Testis (tissue), 2 donors: ENCODE measurements at regions not wholly inside any gene's neighbourhood (a gene's known extent, or its start where the extent isn't known, plus 50 kb on each side); places are given as distances from the start of the nearest gene placed in this dataset.

Experiments
- DNase-seq: peaks from one replicate; pipeline ENCODE4 v3.0.0-alpha.2; 2019
- H3K27ac ChIP-seq, 2 donors: fragments of 200-600 bp; sonication (generic); one replicate each; pipeline ENCODE4 v1.5.1; 2019
- H3K27me3 ChIP-seq: fragments of 200-600 bp; sonication (generic); one replicate; pipeline ENCODE4 v1.5.1; 2019
- H3K36me3 ChIP-seq: fragments of 200-600 bp; sonication (generic); one replicate; pipeline ENCODE4 v1.5.1; 2017; ENCODE audit warnings: low read depth; ENCODE audit errors: missing control alignments
- H3K4me1 ChIP-seq: fragments of 200-600 bp; sonication (generic); one replicate; pipeline ENCODE4 v1.5.1; 2019
- H3K4me3 ChIP-seq, 2 donors: fragments of 200-600 bp; sonication (generic); one replicate each; pipeline ENCODE4 v1.5.1; 2017 to 2019
- H3K9me3 ChIP-seq: fragments of 200-600 bp; sonication (generic); one replicate; pipeline ENCODE4 v1.5.1; 2017
- CTCF ChIP-seq, 3 experiments: fragments of 450-650 bp in 2 of 3; fragments of 200-600 bp in 1 of 3; sonication (generic) in 1 of 3; IDR thresholded peaks; one replicate each; pipeline ENCODE4 v1.5.1; 2016 to 2019; ENCODE audit warnings: antibody characterized with exemption in 3 of 3, mild to moderate bottlenecking in 2 of 3, moderate library complexity in 1 of 3
- POLR2A ChIP-seq: fragments of 450-650 bp; IDR thresholded peaks from one replicate; pipeline ENCODE4 v1.6.1; 2017; ENCODE audit warnings: antibody characterized with exemption, mild to moderate bottlenecking, moderate library complexity
- WGBS, 2 donors: methylation state at CpG; one replicate each; pipeline ENCODE4 v1.1.5; 2018; 5-methylcytosine and 5-hydroxymethylcytosine counted together
- intact Hi-C: fragments of 100-400 bp; cut with DNase I; formaldehyde crosslinking; loops from one replicate; pipeline ENCODE4 v1.15.1; 2023; ENCODE audit warnings: low total_unique reads

- intact Hi-C loops = no loop called here
- no peaks in the 10 kb centered on the region for H3K36me3 ChIP-seq
- 84 to 91% methylated on average over 13 of the region's 13 CpGs for WGBS, 2 donors
Observed at GRCh38 chr10:128422190-128422589, 296.0 kb upstream of the MKI67 start.

DNA sequence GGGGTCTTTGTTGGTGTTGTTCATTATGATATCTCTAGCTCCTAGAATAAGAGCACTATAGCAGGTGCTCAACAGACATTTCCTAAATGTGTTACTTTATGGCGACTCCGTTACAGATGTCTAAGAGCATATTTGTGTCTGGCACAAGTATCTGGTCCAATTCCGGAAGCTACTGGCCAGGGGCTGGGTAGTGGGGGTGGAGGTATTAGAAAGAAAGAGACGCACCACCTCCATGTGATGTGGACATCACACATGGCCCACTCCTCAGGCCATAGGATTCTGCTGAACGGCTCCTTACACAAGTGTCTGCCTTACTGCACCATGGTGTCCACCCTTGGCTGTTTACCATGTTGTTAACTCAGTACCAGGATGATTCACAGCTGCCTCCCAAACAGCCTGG, 296.8 kb upstream of the MKI67 start:
- 86 to 87% methylated on average over 4 to 5 of the region's 5 CpGs for WGBS, 2 donors
- no peak for DNase-seq
- Histone ChIP-seq H3K36me3 (no peaks in the 10 kb centered on the region), H3K4me1 (no peaks in the 10 kb centered on the region), H3K27ac (no peak overlapping the region), H3K27me3 (no peaks in the 10 kb centered on the region), H3K9me3 (no peaks in the 10 kb centered on the region), H3K4me3 (no peak overlapping the region)
- intact Hi-C loops = no loop called here
- no peak for TF ChIP-seq POLR2A
- TF ChIP-seq CTCF (IDR thresholded peaks at IDR 0.05) = no peak

More at GRCh38 chr10:128422190-128422589, 296.0 kb upstream of the MKI67 start:
- Histone ChIP-seq H3K27ac (no peak overlapping the region), H3K27me3 (no peaks in the 10 kb centered on the region), H3K4me3 (no peak overlapping the region), H3K9me3 (no peaks in the 10 kb centered on the region), H3K4me1 (no peaks in the 10 kb centered on the region)
- DNase-seq = no peak
- no peak for TF ChIP-seq CTCF (IDR thresholded peaks at IDR 0.05)
- no peak for TF ChIP-seq POLR2A

GRCh38 chr10:128429321-128429720, 303.1 kb upstream of the MKI67 start:
- no peak for TF ChIP-seq CTCF (IDR thresholded peaks at IDR 0.05)
- TF ChIP-seq POLR2A = no peak
- 48 to 61% methylated on average over 10 of the region's 10 CpGs for WGBS, 2 donors
- H3K27me3 ChIP-seq = no peaks in the 10 kb centered on the region
- no peak for DNase-seq
- no peak overlapping the region for H3K4me3 ChIP-seq
- intact Hi-C loops = no loop called here
- H3K9me3 ChIP-seq = no peaks in the 10 kb centered on the region
- H3K27ac ChIP-seq = no peak overlapping the region
- no peaks in the 10 kb centered on the region for H3K36me3 ChIP-seq
- H3K4me1 ChIP-seq = no peaks in the 10 kb centered on the region

DNA sequence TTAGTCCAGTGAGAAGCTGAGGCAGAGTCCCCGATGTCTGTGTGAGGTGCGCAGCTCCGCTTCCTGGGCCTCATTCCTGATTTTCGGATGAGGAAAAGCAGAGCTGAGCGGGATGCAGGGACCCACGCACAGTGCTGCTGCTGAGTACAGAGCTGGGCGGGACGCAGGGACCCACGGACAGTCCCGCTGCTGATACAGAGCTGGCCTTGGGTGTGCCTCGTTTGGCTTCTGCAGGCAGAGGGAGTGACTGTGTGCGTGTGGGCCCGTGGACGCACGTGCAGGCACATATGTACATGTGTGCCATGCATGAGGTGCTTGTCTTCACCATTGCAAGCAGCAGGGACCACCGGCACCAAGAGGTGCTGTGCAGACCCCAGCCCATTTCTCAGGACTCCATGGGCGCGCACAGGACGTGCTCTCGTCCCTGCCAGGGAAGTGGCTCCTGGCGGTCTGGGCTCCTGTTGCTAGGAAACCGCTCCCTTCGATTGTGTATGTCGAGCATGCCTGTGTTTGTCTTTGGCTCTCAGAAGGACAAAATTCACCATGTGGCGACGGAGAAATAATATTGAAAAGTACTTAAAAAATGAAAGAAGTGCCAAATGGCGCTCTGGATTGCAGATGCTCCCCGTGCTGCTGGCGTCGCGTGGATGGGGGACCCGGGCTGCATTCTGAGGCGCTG, 303.8 kb upstream of the MKI67 start:
- no peaks in the 10 kb centered on the region for H3K9me3 ChIP-seq
- WGBS, 2 donors = 44 to 55% methylated on average over 28 to 32 of the region's 33 CpGs
- no peaks in the 10 kb centered on the region for H3K27me3 ChIP-seq
- no peaks in the 10 kb centered on the region for H3K4me1 ChIP-seq
- no peak for DNase-seq
- intact Hi-C loops = no loop called here
- H3K4me3 ChIP-seq = no peak overlapping the region
- no peak for TF ChIP-seq POLR2A
- TF ChIP-seq CTCF (IDR thresholded peaks at IDR 0.05) = no peak
- no peaks in the 10 kb centered on the region for H3K36me3 ChIP-seq
- no peak overlapping the region for H3K27ac ChIP-seq

DNA sequence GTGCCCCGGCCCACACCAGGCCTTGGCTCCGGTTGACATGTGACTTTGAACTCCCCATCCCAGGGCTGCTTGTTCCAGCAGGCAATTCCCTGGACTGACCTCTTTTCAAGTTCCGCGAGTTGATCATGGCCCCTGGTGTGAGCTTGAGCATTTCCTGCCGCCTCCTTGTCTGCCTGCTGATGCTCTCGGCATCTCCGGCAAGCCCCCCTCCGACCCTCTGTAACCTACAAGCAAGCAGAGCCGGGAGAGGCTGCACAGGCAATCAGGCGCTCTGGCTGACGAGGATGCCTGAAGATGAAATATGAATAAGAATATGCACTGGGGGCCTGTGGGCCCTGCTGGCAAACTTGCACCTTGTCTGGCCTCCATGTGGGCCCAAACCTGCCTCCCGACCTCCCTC, 304.9 kb upstream of the MKI67 start:
- Histone ChIP-seq H3K4me3 (no peak overlapping the region), H3K27me3 (no peaks in the 10 kb centered on the region), H3K27ac (no peak overlapping the region), H3K9me3 (no peaks in the 10 kb centered on the region), H3K4me1 (no peaks in the 10 kb centered on the region), H3K36me3 (no peaks in the 10 kb centered on the region)
- TF ChIP-seq POLR2A = no peak
- no peak for TF ChIP-seq CTCF (IDR thresholded peaks at IDR 0.05)
- DNase-seq = no peak
- intact Hi-C loops = no loop called here
- 32 to 45% methylated on average over 6 to 12 of the region's 12 CpGs for WGBS, 2 donors
